H1 (cell line): ENCODE measurements at regions not wholly inside any gene's neighbourhood (a gene's known extent, or its start where the extent isn't known, plus 50 kb on each side); places are given as distances from the start of the nearest gene placed in this dataset.

ENCODE experiments used
- CTCF ChIA-PET: fragments of 300-600 bp; sonication (Branson Sonifier 250); formaldehyde crosslinking; loops from one replicate; lab custom pipeline; 2021; ENCODE audit not compliant: partially characterized antibody; lab: Charles Lee
- POLR2A ChIA-PET: fragments of 300-600 bp; sonication (Branson Sonifier 250); formaldehyde crosslinking; loops from one replicate; lab custom pipeline; 2021; ENCODE audit warnings: inconsistent platforms; ENCODE audit not compliant: partially characterized antibody; lab: Charles Lee
- DNase-seq, 2 experiments: peaks; one replicate each; pipeline versions ENCODE4 v3.0.0 to v3.0.0-alpha.2; 2010 to 2022; ENCODE audit warnings: low spot score in 2 of 2, low read depth in 1 of 2, mixed read lengths in 1 of 2
- FAIRE-seq: peaks from 2 replicates; lab custom pipeline; 2011; peaks lifted over from hg19 to GRCh38; lab: Jason Lieb, UNC
- H2AFZ ChIP-seq: 2 replicates; pipeline ENCODE4 v1.8.1; 2012; ENCODE audit warnings: low read length, inconsistent platforms
- H2AK5ac ChIP-seq: 2 replicates; pipeline ENCODE4 v1.6.1; 2013; ENCODE audit warnings: low read depth, low read length
- H2BK120ac ChIP-seq: replicated peaks from 2 replicates; pipeline ENCODE3; 2013; ENCODE audit warnings: low read depth, low read length, inconsistent platforms
- H2BK12ac ChIP-seq: 2 replicates; pipeline ENCODE4 v1.6.1; 2013; ENCODE audit warnings: low read depth, low read length
- H2BK15ac ChIP-seq: 2 replicates; pipeline ENCODE4 v1.6.1; 2013; ENCODE audit warnings: low read length
- H2BK20ac ChIP-seq: 2 replicates; pipeline ENCODE4 v1.6.1; 2013; ENCODE audit warnings: low read length
- H2BK5ac ChIP-seq: 2 replicates; pipeline ENCODE4 v1.6.1; 2013; ENCODE audit warnings: low read depth, low read length
- H3K14ac ChIP-seq: 2 replicates; pipeline ENCODE4 v1.6.1; 2013; ENCODE audit warnings: inconsistent platforms; ENCODE audit not compliant: insufficient read length
- H3K18ac ChIP-seq: 2 replicates; pipeline ENCODE4 v1.6.1; 2013; ENCODE audit warnings: low read length; ENCODE audit errors: extremely low read depth
- H3K23ac ChIP-seq: 2 replicates; pipeline ENCODE4 v1.6.1; 2013; ENCODE audit warnings: inconsistent platforms; ENCODE audit not compliant: insufficient read length
- H3K23me2 ChIP-seq: 2 replicates; pipeline ENCODE4 v1.6.1; 2013; ENCODE audit warnings: low read depth, low read length
- H3K27ac ChIP-seq: 2 replicates; pipeline ENCODE4 v1.6.1; 2011; ENCODE audit warnings: low read depth, low read length, inconsistent platforms
- H3K27me3 ChIP-seq, 4 experiments: replicated peaks in 1 of 4; 1 replicate in 1 of 4; 2 replicates in 3 of 4; pipeline versions ENCODE4 v1.6.1 to v1.8.1; 2011 to 2013; ENCODE audit warnings: low read length in 3 of 4, mild to moderate bottlenecking in 3 of 4, inconsistent platforms in 2 of 4, mixed read lengths in 2 of 4, moderate library complexity in 1 of 4; ENCODE audit not compliant: control insufficient read depth in 3 of 4, insufficient read depth in 3 of 4; ENCODE audit errors: extremely low read depth in 1 of 4
- H3K36me3 ChIP-seq, 4 experiments: 2 replicates each; pipeline versions ENCODE4 v1.6.1 to v1.8.1; 2011 to 2013; ENCODE audit warnings: mild to moderate bottlenecking in 4 of 4, low read length in 3 of 4, moderate library complexity in 2 of 4, control low read depth in 1 of 4, inconsistent platforms in 1 of 4; ENCODE audit not compliant: insufficient read depth in 4 of 4, control insufficient read depth in 2 of 4
- H3K4ac ChIP-seq: replicated peaks from 2 replicates; pipeline ENCODE3; 2013; ENCODE audit warnings: low read length, low read depth, mixed read lengths, inconsistent platforms; ENCODE audit not compliant: insufficient read length
- H3K4me1 ChIP-seq, 4 experiments: replicated peaks in 1 of 4; 1 replicate in 1 of 4; 2 replicates in 3 of 4; pipeline versions ENCODE4 v1.6.1 to v1.8.1; 2011 to 2013; ENCODE audit warnings: low read length in 3 of 4, inconsistent platforms in 2 of 4, mixed read lengths in 1 of 4; ENCODE audit not compliant: insufficient read depth in 4 of 4, control insufficient read depth in 3 of 4
- H3K4me2 ChIP-seq, 2 experiments: 2 replicates each; pipeline versions ENCODE4 v1.6.1 to v1.8.1; 2011 to 2013; ENCODE audit warnings: low read depth in 2 of 2, low read length in 2 of 2, control low read depth in 1 of 2, inconsistent platforms in 1 of 2, mild to moderate bottlenecking in 1 of 2; ENCODE audit not compliant: insufficient read depth in 1 of 2
- H3K4me3 ChIP-seq, 4 experiments: fragments of 200-600, 300-600 bp in 1 of 4; sonication (generic), shearing (Covaris generic), sonication (Bioruptor Twin) in 1 of 4; 2 replicates each; pipeline versions ENCODE4 v1.5.1 to v1.8.1; 2011 to 2016; ENCODE audit warnings: low read length in 4 of 4, low read depth in 3 of 4, control low read depth in 2 of 4, inconsistent platforms in 2 of 4, mild to moderate bottlenecking in 2 of 4, mixed read lengths in 1 of 4, moderate library complexity in 1 of 4; ENCODE audit not compliant: insufficient read depth in 2 of 4; ENCODE audit errors: extremely low read depth in 1 of 4
- H3K56ac ChIP-seq: replicated peaks from 2 replicates; pipeline ENCODE3; 2013; ENCODE audit warnings: low read depth, mild to moderate bottlenecking, mixed read lengths, low read length, inconsistent platforms; ENCODE audit not compliant: insufficient read length
- H3K79me1 ChIP-seq: 2 replicates; pipeline ENCODE4 v1.6.1; 2013; ENCODE audit warnings: low read depth, low read length, control low read depth
- H3K79me2 ChIP-seq, 2 experiments: 2 replicates each; pipeline versions ENCODE4 v1.6.1 to v1.8.1; 2012 to 2013; ENCODE audit warnings: low read length in 2 of 2, mild to moderate bottlenecking in 2 of 2, inconsistent platforms in 1 of 2; ENCODE audit not compliant: insufficient read depth in 2 of 2, control insufficient read depth in 1 of 2
- H3K9ac ChIP-seq, 4 experiments: replicated peaks in 1 of 4; 1 replicate in 1 of 4; 2 replicates in 3 of 4; pipeline versions ENCODE4 v1.6.1 to v1.8.1; 2011 to 2013; ENCODE audit warnings: low read depth in 3 of 4, low read length in 3 of 4, control low read depth in 2 of 4, mild to moderate bottlenecking in 2 of 4, moderate library complexity in 2 of 4, inconsistent platforms in 1 of 4; ENCODE audit errors: extremely low read depth in 1 of 4
- H3K9me3 ChIP-seq, 2 experiments: 2 replicates each; pipeline versions ENCODE4 v1.6.1 to v1.8.1; 2012 to 2013; ENCODE audit warnings: mild to moderate bottlenecking in 2 of 2, moderate library complexity in 2 of 2, control low read depth in 1 of 2, inconsistent platforms in 1 of 2, low read depth in 1 of 2, low read length in 1 of 2, mixed read lengths in 1 of 2; ENCODE audit not compliant: insufficient read depth in 2 of 2
- H4K20me1 ChIP-seq, 2 experiments: replicated peaks in 1 of 2; 2 replicates each; pipeline versions ENCODE3 to v1.8.1; 2011 to 2013; ENCODE audit warnings: inconsistent platforms in 2 of 2, low read length in 2 of 2, mild to moderate bottlenecking in 1 of 2; ENCODE audit not compliant: insufficient read depth in 2 of 2, control insufficient read depth in 1 of 2
- H4K5ac ChIP-seq: 2 replicates; pipeline ENCODE4 v1.6.1; 2013; ENCODE audit warnings: low read length, low read depth, mixed read lengths, inconsistent platforms; ENCODE audit not compliant: insufficient read length
- H4K8ac ChIP-seq: 2 replicates; pipeline ENCODE4 v1.8.0; 2013; ENCODE audit warnings: mild to moderate bottlenecking, moderate library complexity, low read length, inconsistent platforms; ENCODE audit not compliant: insufficient read depth; ENCODE audit errors: extremely low read depth
- H4K91ac ChIP-seq: replicated peaks from 2 replicates; pipeline ENCODE3; 2013; ENCODE audit warnings: low read length, mixed read lengths, inconsistent platforms; ENCODE audit not compliant: insufficient read length
- BRCA1 ChIP-seq: IDR thresholded peaks from 2 replicates; pipeline ENCODE4 v1.6.1; 2012; ENCODE audit warnings: low read depth, low read length, improper control_type of control experiment
- EGR1 ChIP-seq: IDR thresholded peaks from 2 replicates; pipeline ENCODE4 v1.6.1; 2011; ENCODE audit warnings: low read depth, low read length, borderline replicate concordance
- EP300 ChIP-seq, 2 experiments: IDR thresholded peaks; 1 replicate in 1 of 2; 2 replicates in 1 of 2; pipeline ENCODE4 v1.6.1; 2011 to 2012; ENCODE audit warnings: low read depth in 2 of 2, low read length in 2 of 2, mild to moderate bottlenecking in 2 of 2, borderline replicate concordance in 1 of 2, inconsistent platforms in 1 of 2, moderate library complexity in 1 of 2
- FOSL1 ChIP-seq: IDR thresholded peaks from 2 replicates; pipeline ENCODE4 v1.6.1; 2011; ENCODE audit warnings: mild to moderate bottlenecking, low read depth, low read length, moderate library complexity; ENCODE audit not compliant: insufficient read depth
- KDM5A ChIP-seq: fragments of 200-600 bp; IDR thresholded peaks from 2 replicates; pipeline ENCODE4 v1.7.1; 2012; ENCODE audit warnings: mild to moderate bottlenecking, low read length, inconsistent platforms, mixed read lengths
- MAFK ChIP-seq: IDR thresholded peaks from 2 replicates; pipeline ENCODE4 v1.6.1; 2012; ENCODE audit warnings: low read depth, mild to moderate bottlenecking, improper control_type of control experiment, low read length
- POU5F1 ChIP-seq: IDR thresholded peaks from 2 replicates; pipeline ENCODE4 v1.6.1; 2011; ENCODE audit warnings: low read depth, mild to moderate bottlenecking, low read length, moderate library complexity
- RNF2 ChIP-seq: fragments of 200-900, 300-1000 bp; sonication (generic); IDR thresholded peaks from 2 replicates; pipeline ENCODE4 v1.7.1; 2016; ENCODE audit warnings: borderline replicate concordance, low read depth, mild to moderate bottlenecking, antibody characterized with exemption, low read length; ENCODE audit not compliant: poor library complexity, severe bottlenecking; ENCODE audit errors: missing control alignments
- SP2 ChIP-seq: IDR thresholded peaks from 2 replicates; pipeline ENCODE4 v1.6.1; 2012; ENCODE audit warnings: mild to moderate bottlenecking, low read length, inconsistent platforms
- TAF7 ChIP-seq: optimal IDR thresholded peaks from 2 replicates; pipeline ENCODE3; 2011; ENCODE audit warnings: low read depth, mild to moderate bottlenecking, inconsistent platforms, low read length, moderate library complexity, borderline replicate concordance
- WGBS, 2 experiments: shearing (Covaris generic) in 1 of 2; methylation state at CpG; one replicate each; pipeline versions ENCODE4 v1.1.6 to v1.1.7; 2013 to 2015; ENCODE audit warnings: low lambda C conversion rate in 2 of 2, mixed read lengths in 2 of 2, inconsistent platforms in 1 of 2, low coverage in 1 of 2, missing lambda C conversion rate in 1 of 2; ENCODE audit not compliant: insufficient replicate concordance in 2 of 2, insufficient coverage in 1 of 2, insufficient read length in 1 of 2; ENCODE audit errors: extremely low coverage in 1 of 2, missing lambda C conversion rate in 1 of 2; 5-methylcytosine and 5-hydroxymethylcytosine counted together
- TF ChIP-seq, protein P1 (sequence below): IDR thresholded peaks from 2 replicates; pipeline ENCODE4 v1.6.1; 2011; ENCODE audit warnings: low read depth, mild to moderate bottlenecking, low read length; ENCODE audit not compliant: insufficient read depth
- TF ChIP-seq, protein P2 (sequence below): IDR thresholded peaks from 2 replicates; pipeline ENCODE4 v1.6.1; 2011; ENCODE audit warnings: low read length, improper control_type of control experiment

DNA sequence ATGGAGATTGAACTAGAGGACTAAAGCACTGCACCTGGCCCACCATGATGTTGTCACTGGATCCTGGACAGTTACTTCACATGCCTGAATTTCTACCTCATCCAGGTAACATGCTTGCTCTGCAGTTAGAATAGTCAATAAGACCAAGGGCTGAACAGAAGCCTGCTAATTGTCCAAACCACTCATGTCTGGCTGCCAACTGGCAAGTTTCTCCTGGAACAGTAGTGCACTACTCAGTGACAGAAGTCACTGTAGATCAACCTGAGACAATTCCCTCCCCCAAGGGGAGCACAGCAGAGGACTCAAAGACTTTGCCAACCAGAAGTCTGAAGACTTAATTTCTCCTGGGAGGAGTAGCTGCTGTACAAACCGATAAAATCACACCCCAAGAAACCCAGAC, 454.6 kb upstream of the MARCKS start:
- Histone ChIP-seq H3K27ac (no peak overlapping the region), H3K4me3 (no peak overlapping the region), H3K23ac (no peak overlapping the region), H4K5ac (no peak overlapping the region), H3K4ac (no peak overlapping the region), H3K56ac (no peak overlapping the region), H2AK5ac (no peak overlapping the region), H2AFZ (no peak overlapping the region), H3K18ac (no peak overlapping the region), H3K4me2 (no peak overlapping the region), H2BK5ac (no peak overlapping the region), H3K9me3 (no peaks in the 10 kb centered on the region), H4K20me1 (no peaks in the 10 kb centered on the region), H3K36me3 (no peaks in the 10 kb centered on the region), H4K91ac (no peak overlapping the region), H3K23me2 (no peaks in the 10 kb centered on the region), H2BK120ac (no peak overlapping the region), H3K14ac (no peak overlapping the region), H3K79me1 (no peaks in the 10 kb centered on the region), H3K27me3 (peaks cover 0 to 2% (median 0%) of the 10 kb centered on the region in 4 experiments; a peak in 1 of 7 replicates), H3K4me1 (no peaks in the 10 kb centered on the region), H2BK20ac (no peak overlapping the region), H3K9ac (no peak overlapping the region), H3K79me2 (no peaks in the 10 kb centered on the region), H2BK12ac (no peak overlapping the region), H4K8ac (no peak overlapping the region), H2BK15ac (no peak overlapping the region)
- 87% methylated on average over 1 of the region's 1 CpG; no CpG with 5 or more reads in 1 of the 2 experiments for WGBS, 2 experiments
- DNase-seq (no peak), FAIRE-seq (no peak)
- POLR2A ChIA-PET, result interaction anchor here (0.6 kb wide), 1 partner anchor 1083 kb away, joined by 4 read pairs; no protein-coding TSS in a partner anchor
- CTCF ChIA-PET, result interaction anchor here (0.7 kb wide), 1 partner anchor 444 kb away, joined by 4 read pairs; no protein-coding TSS in a partner anchor
- TF ChIP-seq RNF2 (no peak), BRCA1 (no peak), EP300 (IDR thresholded peaks at IDR 0.05; ENCODE audit: borderline replicate concordance in 1 of 2, low read depth in 2 of 2, low read length in 2 of 2) (no peak), TAF7 (no peak), KDM5A (no peak), MAFK (no peak), SP2 (no peak), EGR1 (no peak), POU5F1 (no peak), FOSL1 (no peak)
- TF ChIP-seq, protein P1, sequence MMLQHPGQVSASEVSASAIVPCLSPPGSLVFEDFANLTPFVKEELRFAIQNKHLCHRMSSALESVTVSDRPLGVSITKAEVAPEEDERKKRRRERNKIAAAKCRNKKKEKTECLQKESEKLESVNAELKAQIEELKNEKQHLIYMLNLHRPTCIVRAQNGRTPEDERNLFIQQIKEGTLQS, result no peak
- TF ChIP-seq, protein P2, sequence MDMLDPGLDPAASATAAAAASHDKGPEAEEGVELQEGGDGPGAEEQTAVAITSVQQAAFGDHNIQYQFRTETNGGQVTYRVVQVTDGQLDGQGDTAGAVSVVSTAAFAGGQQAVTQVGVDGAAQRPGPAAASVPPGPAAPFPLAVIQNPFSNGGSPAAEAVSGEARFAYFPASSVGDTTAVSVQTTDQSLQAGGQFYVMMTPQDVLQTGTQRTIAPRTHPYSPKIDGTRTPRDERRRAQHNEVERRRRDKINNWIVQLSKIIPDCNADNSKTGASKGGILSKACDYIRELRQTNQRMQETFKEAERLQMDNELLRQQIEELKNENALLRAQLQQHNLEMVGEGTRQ, result no peak
